Esophagus muscularis mucosa (tissue), 3 donors: ENCODE measurements at regions not wholly inside any gene's neighbourhood (a gene's known extent, or its start where the extent isn't known, plus 50 kb on each side); places are given as distances from the start of the nearest gene placed in this dataset.

Source experiments
- EP300 ChIP-seq: sonication (generic); formaldehyde crosslinking; IDR thresholded peaks from one replicate; pipeline ENCODE4 v1.6.1; 2017; ENCODE audit warnings: antibody characterized with exemption
- TF ChIP-seq, protein P1 (sequence below), 3 experiments: fragments of 200-600 bp in 2 of 3; fragments of 450-650 bp in 1 of 3; sonication (generic) in 2 of 3; IDR thresholded peaks; one replicate each; pipeline ENCODE4 v1.5.1; 2017 to 2019; ENCODE audit warnings: antibody characterized with exemption in 3 of 3, mild to moderate bottlenecking in 2 of 3, moderate library complexity in 1 of 3

DNA sequence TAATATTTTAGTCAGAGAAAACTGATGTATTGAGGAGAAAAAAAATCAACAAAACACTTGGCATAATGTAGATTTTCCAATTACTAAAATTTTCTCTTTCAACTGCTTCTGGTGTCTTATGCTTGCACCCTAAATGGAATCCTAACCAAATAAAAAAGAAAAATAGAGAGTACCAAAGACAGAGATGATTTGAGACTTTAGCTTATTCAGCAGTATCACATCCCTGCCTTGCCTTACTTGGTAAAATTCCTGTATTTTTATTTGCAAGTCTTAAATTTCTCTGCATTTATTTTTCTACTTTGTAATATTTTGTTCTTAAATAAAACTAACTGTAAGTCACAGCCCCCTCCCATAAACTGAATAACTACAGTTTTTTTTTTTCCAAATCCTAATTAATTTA lies 950.5 kb upstream of the INTU start:
- TF ChIP-seq, protein P1, sequence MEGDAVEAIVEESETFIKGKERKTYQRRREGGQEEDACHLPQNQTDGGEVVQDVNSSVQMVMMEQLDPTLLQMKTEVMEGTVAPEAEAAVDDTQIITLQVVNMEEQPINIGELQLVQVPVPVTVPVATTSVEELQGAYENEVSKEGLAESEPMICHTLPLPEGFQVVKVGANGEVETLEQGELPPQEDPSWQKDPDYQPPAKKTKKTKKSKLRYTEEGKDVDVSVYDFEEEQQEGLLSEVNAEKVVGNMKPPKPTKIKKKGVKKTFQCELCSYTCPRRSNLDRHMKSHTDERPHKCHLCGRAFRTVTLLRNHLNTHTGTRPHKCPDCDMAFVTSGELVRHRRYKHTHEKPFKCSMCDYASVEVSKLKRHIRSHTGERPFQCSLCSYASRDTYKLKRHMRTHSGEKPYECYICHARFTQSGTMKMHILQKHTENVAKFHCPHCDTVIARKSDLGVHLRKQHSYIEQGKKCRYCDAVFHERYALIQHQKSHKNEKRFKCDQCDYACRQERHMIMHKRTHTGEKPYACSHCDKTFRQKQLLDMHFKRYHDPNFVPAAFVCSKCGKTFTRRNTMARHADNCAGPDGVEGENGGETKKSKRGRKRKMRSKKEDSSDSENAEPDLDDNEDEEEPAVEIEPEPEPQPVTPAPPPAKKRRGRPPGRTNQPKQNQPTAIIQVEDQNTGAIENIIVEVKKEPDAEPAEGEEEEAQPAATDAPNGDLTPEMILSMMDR (IDR thresholded peaks at IDR 0.05) = no peak
- no peak for TF ChIP-seq EP300
